ENCODE measurements at regions not wholly inside any gene's neighbourhood (a gene's known extent, or its start where the extent isn't known, plus 50 kb on each side); places are given as distances from the start of the nearest gene placed in this dataset.
"Not testable (repeated sequence)": the region's sequence is repeated elsewhere in the genome, so short reads cannot be mapped to it uniquely, and the experiment has no call there.

DNA sequence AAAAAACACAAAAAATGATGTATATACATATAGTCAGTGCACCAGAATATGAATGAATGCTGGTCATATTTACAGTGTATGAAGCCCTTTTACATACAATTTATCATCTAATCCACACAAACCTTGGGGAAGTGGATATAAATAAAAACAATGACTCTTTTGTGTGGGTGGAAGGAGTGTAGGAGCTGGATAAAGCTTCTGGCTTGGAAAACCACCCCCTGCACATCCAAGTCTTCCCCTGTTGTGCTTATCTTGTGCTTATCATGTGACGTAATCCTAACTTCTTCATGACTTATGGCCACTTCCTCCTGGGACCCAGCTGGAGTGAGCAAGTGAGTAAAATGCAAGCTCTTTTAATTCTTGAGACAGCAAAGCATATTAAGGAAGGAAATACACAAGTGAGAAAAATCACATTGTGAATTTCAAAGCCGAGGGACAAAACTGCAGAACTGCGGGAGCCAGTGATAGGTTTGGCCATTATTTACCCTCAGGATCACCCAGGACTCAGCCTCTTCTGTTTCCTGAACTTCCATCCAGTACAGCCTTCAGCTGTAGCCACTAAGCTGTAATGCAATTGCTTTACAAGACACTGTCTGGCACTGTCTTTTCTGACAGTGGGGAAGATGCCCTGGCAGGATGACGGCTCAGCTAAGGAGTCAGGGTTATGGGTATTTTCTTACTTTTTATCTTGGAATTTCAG is 104.0 kb upstream of the PPM1J start:
- Histone ChIP-seq H3K4me1 (ENCODE audit: control insufficient read depth, extremely low read depth, insufficient read depth, low read length) (no peaks in the 10 kb centered on the region), H3K79me2 (ENCODE audit: control insufficient read depth, insufficient read depth, low read length) (no peaks in the 10 kb centered on the region), H3K9me3 (ENCODE audit: control insufficient read depth, insufficient read depth, low read depth, low read length) (no peaks in the 10 kb centered on the region), H3K9ac (ENCODE audit: insufficient read depth, low read length) (no peak overlapping the region), H3K27ac (ENCODE audit: insufficient read depth, low read length) (no peak overlapping the region), H4K20me1 (ENCODE audit: control insufficient read depth, extremely low read depth, insufficient read depth, low read length) (no peaks in the 10 kb centered on the region), H3K4me3 (replicated peaks in 1 of 4; ENCODE audit: control extremely low read depth in 1 of 4, insufficient read depth in 1 of 4, low read depth in 3 of 4, low read length in 4 of 4) (no peak overlapping the region), H3K36me3 (ENCODE audit: control insufficient read depth, insufficient read depth, low read length) (no peaks in the 10 kb centered on the region), H3K4me2 (ENCODE audit: extremely low read depth, insufficient read depth, low read length) (no peak overlapping the region), H3K27me3 (ENCODE audit: control insufficient read depth, insufficient read depth, low read length) (no peaks in the 10 kb centered on the region), H2AFZ (ENCODE audit: low read length) (no peak overlapping the region)
- peak; percentile 62 to 88 for DNase-seq (ENCODE audit: low read depth in 2 of 2)
- TF ChIP-seq, protein P1, sequence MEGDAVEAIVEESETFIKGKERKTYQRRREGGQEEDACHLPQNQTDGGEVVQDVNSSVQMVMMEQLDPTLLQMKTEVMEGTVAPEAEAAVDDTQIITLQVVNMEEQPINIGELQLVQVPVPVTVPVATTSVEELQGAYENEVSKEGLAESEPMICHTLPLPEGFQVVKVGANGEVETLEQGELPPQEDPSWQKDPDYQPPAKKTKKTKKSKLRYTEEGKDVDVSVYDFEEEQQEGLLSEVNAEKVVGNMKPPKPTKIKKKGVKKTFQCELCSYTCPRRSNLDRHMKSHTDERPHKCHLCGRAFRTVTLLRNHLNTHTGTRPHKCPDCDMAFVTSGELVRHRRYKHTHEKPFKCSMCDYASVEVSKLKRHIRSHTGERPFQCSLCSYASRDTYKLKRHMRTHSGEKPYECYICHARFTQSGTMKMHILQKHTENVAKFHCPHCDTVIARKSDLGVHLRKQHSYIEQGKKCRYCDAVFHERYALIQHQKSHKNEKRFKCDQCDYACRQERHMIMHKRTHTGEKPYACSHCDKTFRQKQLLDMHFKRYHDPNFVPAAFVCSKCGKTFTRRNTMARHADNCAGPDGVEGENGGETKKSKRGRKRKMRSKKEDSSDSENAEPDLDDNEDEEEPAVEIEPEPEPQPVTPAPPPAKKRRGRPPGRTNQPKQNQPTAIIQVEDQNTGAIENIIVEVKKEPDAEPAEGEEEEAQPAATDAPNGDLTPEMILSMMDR (conservative IDR thresholded peaks at IDR 0.05 in 1 of 2, IDR thresholded peaks at IDR 0.05 in 1 of 2; ENCODE audit: low read depth in 1 of 2, low read length in 2 of 2) = no peak
- no peak for TF ChIP-seq EZH2 (IDR thresholded peaks at IDR 0.05; ENCODE audit: low read length, missing control alignments)

DNA sequence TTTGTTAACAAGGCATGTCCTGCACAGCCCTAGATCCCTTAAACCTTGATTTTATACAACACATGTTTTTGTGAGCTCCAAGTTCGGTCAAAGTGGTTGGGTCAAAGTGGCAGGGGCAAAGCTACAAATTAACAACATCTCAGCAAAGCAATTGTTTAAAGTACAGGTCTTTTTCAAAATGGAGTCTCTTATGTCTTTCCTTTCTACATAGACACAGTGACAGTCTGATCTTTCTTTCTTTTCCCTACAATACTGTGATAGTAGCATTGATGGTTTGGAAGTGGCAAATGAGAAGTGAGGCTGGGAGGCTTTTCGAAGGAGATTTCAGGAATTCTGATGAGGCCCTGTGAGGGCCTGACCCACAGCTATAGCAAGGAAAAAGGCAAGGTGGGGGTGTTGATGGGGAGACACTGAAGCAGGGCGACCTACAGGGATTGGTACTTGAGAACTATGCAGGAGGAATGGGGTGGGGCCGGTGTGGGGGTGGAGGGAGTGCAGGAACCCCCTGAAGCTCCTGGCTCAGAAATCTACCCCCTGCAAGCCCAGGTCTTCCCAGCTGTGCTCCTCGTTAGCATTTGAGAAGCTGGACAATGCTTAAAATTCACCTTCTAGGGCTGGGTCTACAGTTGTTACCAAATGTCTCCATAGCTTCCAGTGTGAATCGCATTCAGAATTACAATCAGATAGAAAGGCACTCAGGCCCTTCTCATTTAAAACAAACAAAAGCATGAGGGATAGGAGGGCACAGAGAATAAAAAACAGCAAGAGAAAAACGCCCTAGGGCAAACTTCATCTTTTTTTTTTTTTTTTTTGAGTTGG is 102.6 kb upstream of the PPM1J start:
- Histone ChIP-seq H3K4me3 (replicated peaks in 1 of 4; ENCODE audit: control extremely low read depth in 1 of 4, insufficient read depth in 1 of 4, low read depth in 3 of 4, low read length in 4 of 4) (no peak overlapping the region), H2AFZ (ENCODE audit: low read length) (no peak overlapping the region), H3K9ac (ENCODE audit: insufficient read depth, low read length) (no peak overlapping the region), H3K4me1 (ENCODE audit: control insufficient read depth, extremely low read depth, insufficient read depth, low read length) (no peaks in the 10 kb centered on the region), H3K27me3 (ENCODE audit: control insufficient read depth, insufficient read depth, low read length) (no peaks in the 10 kb centered on the region), H4K20me1 (ENCODE audit: control insufficient read depth, extremely low read depth, insufficient read depth, low read length) (no peaks in the 10 kb centered on the region), H3K9me3 (ENCODE audit: control insufficient read depth, insufficient read depth, low read depth, low read length) (no peaks in the 10 kb centered on the region), H3K27ac (ENCODE audit: insufficient read depth, low read length) (no peak overlapping the region), H3K36me3 (ENCODE audit: control insufficient read depth, insufficient read depth, low read length) (no peaks in the 10 kb centered on the region), H3K4me2 (ENCODE audit: extremely low read depth, insufficient read depth, low read length) (no peak overlapping the region), H3K79me2 (ENCODE audit: control insufficient read depth, insufficient read depth, low read length) (no peaks in the 10 kb centered on the region)
- TF ChIP-seq EZH2 (IDR thresholded peaks at IDR 0.05; ENCODE audit: low read length, missing control alignments) = no peak
- TF ChIP-seq, protein P1 (conservative IDR thresholded peaks at IDR 0.05 in 1 of 2, IDR thresholded peaks at IDR 0.05 in 1 of 2; ENCODE audit: low read depth in 1 of 2, low read length in 2 of 2) = no peak
- peak in 1 of 2 donors; percentile 24 for DNase-seq (ENCODE audit: low read depth in 2 of 2)

DNA sequence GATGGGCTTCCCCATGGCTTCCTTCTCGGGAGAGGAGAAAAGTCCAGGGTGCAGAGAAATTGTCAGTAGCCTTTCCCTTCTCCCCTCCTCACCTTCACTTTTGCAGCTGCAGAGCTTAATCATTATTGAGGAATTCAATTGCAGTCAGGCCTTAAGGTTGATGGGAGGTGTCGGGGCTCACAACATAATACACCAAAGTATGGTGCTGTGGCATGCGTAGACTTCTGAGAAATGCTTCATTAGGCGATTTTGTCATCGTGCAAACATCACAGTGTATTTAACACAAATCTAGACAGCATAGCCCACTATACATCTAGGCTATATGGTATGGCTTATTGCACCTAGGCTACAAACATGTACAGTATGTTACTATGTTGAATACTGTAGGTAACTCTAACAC is 100.2 kb upstream of the PPM1J start:
- Histone ChIP-seq H3K4me1 (ENCODE audit: control insufficient read depth, extremely low read depth, insufficient read depth, low read length) (no peaks in the 10 kb centered on the region), H4K20me1 (ENCODE audit: control insufficient read depth, extremely low read depth, insufficient read depth, low read length) (no peaks in the 10 kb centered on the region), H3K27ac (ENCODE audit: insufficient read depth, low read length) (no peak overlapping the region), H3K9me3 (ENCODE audit: control insufficient read depth, insufficient read depth, low read depth, low read length) (no peaks in the 10 kb centered on the region), H3K79me2 (ENCODE audit: control insufficient read depth, insufficient read depth, low read length) (no peaks in the 10 kb centered on the region), H3K4me3 (replicated peaks in 1 of 4; ENCODE audit: control extremely low read depth in 1 of 4, insufficient read depth in 1 of 4, low read depth in 3 of 4, low read length in 4 of 4) (no peak overlapping the region), H3K4me2 (ENCODE audit: extremely low read depth, insufficient read depth, low read length) (no peak overlapping the region), H2AFZ (ENCODE audit: low read length) (no peak overlapping the region), H3K36me3 (ENCODE audit: control insufficient read depth, insufficient read depth, low read length) (no peaks in the 10 kb centered on the region), H3K9ac (ENCODE audit: insufficient read depth, low read length) (no peak overlapping the region), H3K27me3 (ENCODE audit: control insufficient read depth, insufficient read depth, low read length) (no peaks in the 10 kb centered on the region)
- DNase-seq (ENCODE audit: low read depth in 2 of 2) = no peak
- TF ChIP-seq, protein P1 (conservative IDR thresholded peaks at IDR 0.05 in 1 of 2, IDR thresholded peaks at IDR 0.05 in 1 of 2; ENCODE audit: low read depth in 1 of 2, low read length in 2 of 2) = no peak
- TF ChIP-seq EZH2 (IDR thresholded peaks at IDR 0.05; ENCODE audit: low read length, missing control alignments) = no peak

DNA sequence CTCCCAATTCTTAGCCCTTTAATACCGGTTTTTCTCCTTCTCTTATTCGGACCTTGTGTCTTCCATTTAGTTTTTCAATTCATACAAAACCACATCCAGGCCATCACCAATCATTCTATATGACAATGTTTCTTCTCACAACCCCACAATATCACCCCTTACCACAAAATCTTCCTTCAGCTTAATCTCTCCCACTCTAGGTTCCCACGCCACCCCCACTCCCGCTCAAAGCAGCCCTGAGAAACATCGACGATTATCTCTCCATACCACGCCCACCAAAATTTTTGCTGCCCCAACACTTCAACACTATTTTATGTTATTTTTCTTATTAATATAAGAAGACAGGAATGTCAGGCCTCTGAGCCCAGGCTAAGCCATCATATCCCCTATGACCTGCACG is 99.5 kb upstream of the PPM1J start:
- not testable (repeated sequence) for H2AFZ ChIP-seq (ENCODE audit: low read length)

More for the DNA sequence above, 99.5 kb upstream of the PPM1J start:
- not testable (repeated sequence) for H3K9me3 ChIP-seq (ENCODE audit: control insufficient read depth, insufficient read depth, low read depth, low read length); DNase-seq (ENCODE audit: low read depth in 2 of 2); H3K4me2 ChIP-seq (ENCODE audit: extremely low read depth, insufficient read depth, low read length); H3K79me2 ChIP-seq (ENCODE audit: control insufficient read depth, insufficient read depth, low read length); H4K20me1 ChIP-seq (ENCODE audit: control insufficient read depth, extremely low read depth, insufficient read depth, low read length); H3K9ac ChIP-seq (ENCODE audit: insufficient read depth, low read length); H3K27ac ChIP-seq (ENCODE audit: insufficient read depth, low read length); H3K27me3 ChIP-seq (ENCODE audit: control insufficient read depth, insufficient read depth, low read length); H3K4me1 ChIP-seq (ENCODE audit: control insufficient read depth, extremely low read depth, insufficient read depth, low read length); H3K4me3 ChIP-seq (replicated peaks in 1 of 4; ENCODE audit: control extremely low read depth in 1 of 4, insufficient read depth in 1 of 4, low read depth in 3 of 4, low read length in 4 of 4); H3K36me3 ChIP-seq (ENCODE audit: control insufficient read depth, insufficient read depth, low read length)
